HG02642 (cell line): ENCODE measurements at regions not wholly inside any gene's neighbourhood (a gene's known extent, or its start where the extent isn't known, plus 50 kb on each side); places are given as distances from the start of the nearest gene placed in this dataset.
"Not testable (repeated sequence)": the region's sequence is repeated elsewhere in the genome, so short reads cannot be mapped to it uniquely, and the experiment has no call there.

Source experiments
- ATAC-seq: cut with Tn5 transposase; IDR thresholded peaks from one replicate; pipeline ENCODE4 v1.9.1; 2021; ENCODE audit warnings: mild to moderate bottlenecking; ENCODE audit not compliant: unreplicated experiment, poor library complexity

DNA sequence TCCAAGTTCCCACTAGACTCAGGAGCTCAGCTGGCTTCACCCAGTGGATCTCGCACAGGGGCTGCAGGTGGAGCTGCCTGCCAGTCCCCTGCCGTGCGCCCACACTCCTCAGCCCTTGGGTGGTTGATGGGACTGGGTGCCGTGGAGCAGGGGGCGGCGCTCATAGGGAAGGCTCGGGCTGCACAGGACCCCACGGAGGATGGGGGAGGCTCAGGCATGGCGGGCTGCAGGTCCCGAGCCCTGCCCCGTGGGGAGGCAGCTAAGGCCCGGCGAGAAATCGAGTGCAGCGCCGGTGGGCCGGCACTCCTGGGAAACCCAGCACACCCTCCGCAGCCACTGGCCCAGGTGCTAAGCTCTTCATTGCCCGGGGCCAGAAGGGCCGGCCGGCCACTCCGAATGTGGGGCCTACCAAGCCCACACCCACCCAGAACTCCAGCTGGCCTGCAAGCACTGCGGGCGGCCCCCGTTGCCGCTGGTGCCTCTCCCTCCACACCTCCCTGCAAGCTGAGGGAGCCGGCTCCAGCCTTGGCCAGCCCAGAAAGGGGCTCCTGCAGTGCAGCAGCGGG, 1481.3 kb upstream of the WWC1 start:
- not testable (repeated sequence) for ATAC-seq

DNA sequence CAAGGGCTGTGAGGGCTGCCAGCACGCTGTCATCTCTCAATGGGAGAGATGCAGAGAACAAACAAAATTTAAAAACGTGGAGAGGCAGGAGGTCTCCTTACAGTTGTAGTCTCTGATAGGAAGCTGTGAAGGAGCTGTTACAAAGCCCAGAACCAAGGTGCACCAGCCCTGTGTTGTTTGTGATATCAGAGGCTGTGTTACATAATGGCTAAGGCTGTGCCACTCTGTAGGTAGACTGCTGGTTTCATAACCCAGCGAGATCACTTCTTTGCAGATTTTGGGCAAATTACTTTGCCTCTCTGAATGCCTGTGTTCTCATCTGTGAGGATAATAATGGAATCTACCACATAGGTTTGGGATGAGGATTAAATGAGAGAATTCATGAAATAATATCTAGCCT, 1480.7 kb upstream of the WWC1 start:
- ATAC-seq = no peak

- ATAC-seq = no peak
Measured at GRCh38 chr5:166823360-166823759, 1468.1 kb upstream of the WWC1 start.

DNA sequence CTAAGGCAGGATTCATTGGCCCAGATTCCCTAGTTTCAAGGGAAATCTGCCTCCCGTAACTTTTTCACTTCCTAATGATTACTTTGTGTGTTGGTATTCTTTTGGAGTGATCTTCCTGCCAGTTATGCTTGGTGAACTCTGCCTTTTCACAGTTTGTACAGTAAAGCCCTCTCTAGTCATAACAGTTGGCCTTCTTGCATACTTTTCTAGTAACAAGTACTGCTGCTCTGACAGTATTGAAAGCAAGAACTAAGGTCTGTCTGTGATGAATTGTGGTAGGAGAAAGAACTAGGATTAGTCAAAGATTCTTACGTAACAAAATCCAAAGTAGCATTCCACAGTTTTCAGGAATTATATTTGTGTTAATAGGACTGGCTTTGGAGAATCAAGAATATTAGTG, 1457.2 kb upstream of the WWC1 start:
- ATAC-seq = no peak

DNA sequence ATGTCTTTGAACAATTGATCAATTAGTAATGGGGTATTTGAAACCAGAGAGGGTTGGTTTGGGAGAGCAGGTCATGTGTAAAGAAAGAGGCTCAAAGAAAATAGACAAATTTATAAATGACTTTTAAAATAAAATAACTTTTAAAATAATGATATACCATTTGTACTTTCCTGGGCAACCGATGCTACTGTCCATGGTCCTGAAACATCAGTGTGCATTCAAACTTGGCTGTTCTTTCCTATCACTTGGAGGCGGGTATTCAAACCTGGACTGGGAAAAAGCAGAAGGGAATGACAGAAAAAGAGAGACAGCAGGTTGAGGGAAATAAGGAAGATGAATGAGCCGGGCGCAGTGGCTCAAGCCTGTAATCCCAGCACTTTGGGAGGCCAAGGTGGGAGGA, 1446.4 kb upstream of the WWC1 start:
- ATAC-seq = no peak

GRCh38 chr5:166856791-166857190, 1434.7 kb upstream of the WWC1 start:
- no peak for ATAC-seq

DNA sequence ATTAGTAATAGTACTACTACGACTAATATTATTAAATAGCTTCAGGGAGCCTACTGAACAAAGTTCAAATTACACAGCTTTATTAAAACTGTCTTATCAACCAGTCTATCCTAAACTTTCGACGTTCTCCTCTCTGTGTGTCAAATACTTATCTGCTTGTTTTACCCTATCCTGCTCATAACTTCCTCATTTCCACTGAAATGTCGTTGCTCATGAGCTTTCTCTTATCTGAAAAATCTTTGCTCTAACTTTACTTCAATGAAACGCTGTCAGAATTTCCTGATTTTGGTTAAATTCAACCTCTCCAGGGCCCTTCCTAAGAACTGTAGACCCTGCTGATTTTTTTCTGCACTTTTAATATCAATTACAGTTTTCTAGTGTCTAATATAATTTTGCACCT, 1431.0 kb upstream of the WWC1 start:
- no peak for ATAC-seq

DNA sequence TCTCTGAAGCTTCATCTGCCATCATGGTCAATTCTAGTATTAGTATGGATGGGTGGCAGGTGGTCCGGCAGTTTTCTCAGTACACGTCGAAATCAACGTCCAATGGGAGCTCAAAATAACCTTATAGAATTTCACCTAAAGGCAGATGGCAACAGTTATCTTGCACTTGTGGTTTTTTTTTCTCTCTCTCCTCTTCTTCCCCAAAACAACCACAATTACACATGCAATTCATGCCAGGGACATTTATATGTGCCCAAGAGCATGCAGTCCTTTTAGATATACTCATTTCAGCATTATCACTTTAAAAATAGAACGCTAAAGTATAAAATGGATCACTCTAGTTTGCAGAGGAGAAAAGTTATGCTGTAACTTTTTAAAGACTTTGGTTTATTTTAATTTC, 1428.9 kb upstream of the WWC1 start:
- no peak for ATAC-seq

GRCh38 chr5:166865206-166865605, 1426.2 kb upstream of the WWC1 start:
- ATAC-seq = no peak

DNA sequence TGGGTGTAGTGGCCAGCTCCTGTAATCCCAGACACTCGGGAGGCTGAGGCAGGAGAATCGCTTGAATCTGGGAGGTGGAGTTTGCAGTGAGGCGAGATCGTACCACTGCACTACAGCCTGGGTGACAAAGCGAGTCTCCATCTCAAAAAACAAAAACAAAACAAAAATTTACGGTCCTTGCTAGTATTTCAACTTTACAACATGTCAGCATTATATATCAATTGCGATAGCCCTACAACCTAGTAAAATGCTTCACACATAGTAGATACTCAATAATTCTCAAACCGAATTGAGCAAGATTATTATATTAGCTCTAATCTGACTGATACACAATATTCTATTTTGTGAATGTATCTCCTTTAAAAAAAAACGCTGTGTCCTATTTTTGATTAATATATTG, 1411.0 kb upstream of the WWC1 start:
- ATAC-seq = no peak

GRCh38 chr5:166881802-166882201, 1409.6 kb upstream of the WWC1 start:
- no peak for ATAC-seq

GRCh38 chr5:166883016-166883415, 1408.4 kb upstream of the WWC1 start:
- no peak for ATAC-seq

DNA sequence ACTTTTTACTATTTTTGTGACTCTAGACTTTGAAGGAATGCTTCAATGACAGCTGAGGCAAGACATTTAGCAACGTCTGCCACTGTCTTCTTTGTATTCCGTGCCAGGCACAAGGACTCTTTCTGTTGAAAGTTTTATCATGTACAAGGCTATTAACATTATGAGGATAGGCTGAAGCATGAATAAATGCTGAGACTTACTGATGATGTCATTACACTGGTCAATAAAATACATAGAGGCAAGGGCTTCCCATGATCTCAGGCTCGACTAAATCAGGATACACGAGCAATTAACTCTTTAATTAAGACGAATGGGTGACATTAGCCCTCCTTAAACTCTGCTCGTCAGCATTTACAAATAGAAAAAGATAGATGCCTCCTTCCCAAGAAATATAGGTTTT, 1393.3 kb upstream of the WWC1 start:
- ATAC-seq = no peak

- no peak for ATAC-seq
Measured at GRCh38 chr5:166899343-166899742, 1392.1 kb upstream of the WWC1 start.

DNA sequence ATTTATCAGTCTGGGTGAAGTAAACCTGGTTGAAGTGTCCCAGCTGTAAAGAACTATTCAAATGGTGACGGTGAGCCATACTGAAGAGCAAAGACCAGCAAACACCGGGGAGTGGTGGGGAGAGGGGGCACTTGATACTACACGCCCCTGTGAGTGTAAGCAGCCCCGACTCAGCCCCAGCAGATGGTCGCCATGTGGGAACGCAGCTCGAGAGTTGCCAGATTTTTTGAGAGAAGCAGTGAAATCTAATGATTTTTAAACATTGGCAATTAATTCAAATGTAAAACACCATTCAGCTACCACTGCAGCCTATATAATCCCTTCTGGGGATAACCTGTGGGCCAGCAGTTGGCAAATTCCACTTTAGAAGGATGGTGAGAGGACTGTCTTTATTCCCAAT, 1386.9 kb upstream of the WWC1 start:
- no peak for ATAC-seq

GRCh38 chr5:166906991-166907713, 1384.3 kb upstream of the WWC1 start:
- ATAC-seq = no peak

GRCh38 chr5:166909040-166909439, 1382.4 kb upstream of the WWC1 start:
- no peak for ATAC-seq

GRCh38 chr5:166909926-166910325, 1381.5 kb upstream of the WWC1 start:
- no peak for ATAC-seq

GRCh38 chr5:166910995-166911394, 1380.5 kb upstream of the WWC1 start:
- no peak for ATAC-seq

DNA sequence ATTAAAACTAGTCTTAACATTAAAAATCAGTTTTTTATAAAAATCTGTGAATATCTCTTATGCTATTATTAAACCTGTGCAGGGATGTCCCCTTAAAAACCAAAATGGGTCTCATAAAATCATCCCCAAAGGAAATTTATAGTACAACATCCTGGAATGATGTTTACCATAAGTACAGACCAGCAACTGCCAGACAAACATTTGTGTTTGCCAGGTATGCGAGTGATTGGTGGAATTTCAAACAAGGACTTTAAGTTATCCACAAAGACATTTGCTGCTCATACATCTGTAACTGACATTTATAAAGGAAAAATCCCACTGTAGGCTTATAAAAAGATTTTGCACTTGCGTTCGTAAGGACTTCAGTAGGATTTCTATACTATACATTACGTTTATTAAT, 1375.4 kb upstream of the WWC1 start:
- ATAC-seq = no peak

DNA sequence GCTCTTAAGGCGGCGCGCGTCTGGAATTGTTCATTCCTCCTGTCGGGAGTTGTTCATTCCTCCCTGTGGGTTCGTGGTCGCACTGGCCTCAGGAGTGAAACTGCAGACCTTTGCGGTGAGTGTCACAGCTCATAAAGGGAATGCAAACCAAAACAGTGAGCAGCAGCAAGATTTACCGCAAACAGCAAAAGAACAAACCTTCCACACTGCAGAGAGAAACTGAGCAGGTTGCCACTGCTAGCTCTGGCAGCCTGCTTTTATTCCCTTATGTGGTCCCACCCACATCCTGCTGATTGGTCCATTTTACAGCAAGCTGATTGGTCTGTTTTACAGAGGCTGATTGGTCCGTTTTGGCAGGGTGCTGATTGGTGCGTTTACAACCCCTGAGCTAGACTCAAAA, 1365.3 kb upstream of the WWC1 start:
- no peak for ATAC-seq

DNA sequence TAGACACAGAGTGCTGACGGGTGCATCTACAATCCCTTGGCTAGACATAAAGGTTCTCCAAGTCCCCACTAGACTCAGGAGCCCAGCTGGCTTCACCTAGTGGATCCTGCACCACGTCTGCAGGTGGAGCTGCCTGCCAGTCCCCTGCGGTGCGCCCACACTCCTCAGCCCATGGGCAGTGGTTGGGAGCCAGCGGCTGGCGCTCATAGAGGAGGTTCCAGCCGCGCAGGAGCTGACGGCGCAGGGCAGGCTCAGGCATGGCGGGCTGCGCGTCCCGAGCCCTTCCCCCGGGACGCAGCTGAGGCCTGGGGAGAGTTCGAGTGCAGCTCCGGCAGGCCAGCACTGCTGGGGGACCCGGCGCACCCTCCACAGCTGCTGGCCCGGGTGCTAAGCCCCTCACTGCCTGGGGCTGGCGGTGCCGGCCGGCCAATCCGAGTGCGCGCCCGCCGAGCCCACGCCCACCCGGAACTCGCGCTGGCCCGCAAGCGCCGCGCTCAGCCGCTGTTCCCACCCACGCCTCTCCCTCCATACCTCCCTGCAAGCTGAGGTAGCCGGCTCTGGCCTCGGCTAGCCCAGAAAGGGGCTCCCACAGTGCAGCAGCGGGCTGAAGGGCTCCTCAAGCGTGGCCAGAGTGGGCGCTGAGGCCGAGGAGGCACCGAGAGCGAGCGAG, 1364.5 kb upstream of the WWC1 start:
- ATAC-seq = not testable (repeated sequence)
